GM12891 (cell line): ENCODE measurements at regions not wholly inside any gene's neighbourhood (a gene's known extent, or its start where the extent isn't known, plus 50 kb on each side); places are given as distances from the start of the nearest gene placed in this dataset.

Source experiments
- DNase-seq: peaks from one replicate; pipeline ENCODE4 v3.0.0; 2011; ENCODE audit warnings: low spot score; ENCODE audit not compliant: insufficient read length
- FAIRE-seq: peaks from 2 replicates; lab custom pipeline; 2011; peaks lifted over from hg19 to GRCh38; lab: Jason Lieb, UNC
- PAX5 ChIP-seq: IDR thresholded peaks from 2 replicates; pipeline ENCODE4 v1.6.1; 2011; ENCODE audit warnings: low read length, moderate library complexity, mild to moderate bottlenecking; ENCODE audit not compliant: insufficient read depth, severe bottlenecking
- POLR2A ChIP-seq: IDR thresholded peaks from 2 replicates; pipeline ENCODE4 v1.6.1; 2011; ENCODE audit warnings: low read depth, low read length, control low read depth
- POLR2AphosphoS5 ChIP-seq: IDR thresholded peaks from 2 replicates; pipeline ENCODE4 v1.6.1; 2011; ENCODE audit warnings: low read depth, low read length, control low read depth
- POU2F2 ChIP-seq: IDR thresholded peaks from 2 replicates; pipeline ENCODE4 v1.6.1; 2011; ENCODE audit warnings: low read depth, mild to moderate bottlenecking, control low read depth, low read length, moderate library complexity
- SPI1 ChIP-seq: IDR thresholded peaks from 2 replicates; pipeline ENCODE4 v1.6.1; 2011; ENCODE audit warnings: low read depth, low read length, control low read depth
- TAF1 ChIP-seq: IDR thresholded peaks from 2 replicates; pipeline ENCODE4 v1.6.1; 2011; ENCODE audit warnings: low read depth, low read length, control low read depth

DNA sequence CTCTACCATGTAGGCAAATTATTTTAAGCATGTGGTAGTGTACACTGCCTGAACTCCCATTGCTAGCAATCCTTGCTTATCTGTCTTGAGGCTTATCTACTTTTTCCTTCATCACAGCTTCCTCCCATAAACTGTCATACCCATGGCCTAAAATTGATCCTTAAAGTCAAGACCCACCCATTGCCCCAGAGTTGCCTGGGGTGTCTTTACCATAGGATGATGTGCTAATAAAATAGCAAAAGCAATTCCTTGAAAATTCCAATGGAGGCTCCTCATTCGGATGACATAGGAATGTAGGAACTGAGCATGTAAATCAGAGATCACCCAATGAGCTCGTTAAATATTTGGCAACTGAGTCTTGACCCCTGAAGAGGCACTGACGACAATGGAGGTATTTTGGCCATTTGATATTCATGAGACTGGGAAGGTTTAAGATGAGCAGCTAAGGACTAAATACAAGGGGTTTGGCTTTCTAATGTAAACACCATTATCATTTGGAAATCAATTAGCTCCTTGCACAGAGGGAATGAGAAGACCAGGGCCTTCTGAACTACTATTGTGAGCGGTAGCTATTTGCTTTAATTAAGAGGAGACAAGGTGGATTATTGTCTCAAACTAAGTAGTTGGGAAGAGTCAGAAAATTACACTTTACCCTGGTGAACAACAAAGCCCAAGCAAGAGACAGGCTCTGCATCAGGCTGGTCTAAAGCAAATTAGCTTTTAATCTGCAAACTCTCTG, 234.9 kb downstream of the GATA3 start:
- FAIRE-seq (no peak), DNase-seq (no peak)
- no peak for TF ChIP-seq SPI1
- TF ChIP-seq POU2F2: no peak
- no peak for TF ChIP-seq TAF1

DNA sequence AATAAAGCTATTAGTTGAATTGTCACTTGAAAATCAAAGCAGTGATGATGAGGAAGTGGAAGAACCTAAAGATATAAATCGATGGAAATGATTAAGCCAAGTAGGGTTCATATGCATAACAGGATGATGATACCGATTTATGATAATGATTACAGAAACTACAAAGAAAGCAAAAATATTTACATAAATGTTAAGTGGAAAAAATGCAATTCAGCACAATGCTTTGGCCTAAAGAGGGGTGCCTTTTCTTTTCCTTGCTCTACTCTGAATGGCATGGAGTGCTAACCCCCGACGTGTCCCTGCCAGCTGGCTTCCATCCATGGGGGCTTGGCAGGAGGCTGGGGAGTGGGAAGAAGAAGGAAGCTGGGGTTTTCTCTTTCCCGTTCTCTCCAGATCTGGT, 240.3 kb downstream of the GATA3 start:
- TF ChIP-seq PAX5: no peak
- no peak for TF ChIP-seq POLR2AphosphoS5
- TF ChIP-seq SPI1: no peak
- no peak for TF ChIP-seq POU2F2
- no peak for TF ChIP-seq TAF1
- TF ChIP-seq POLR2A: no peak
- DNase-seq: no peak
- FAIRE-seq: no peak

DNA sequence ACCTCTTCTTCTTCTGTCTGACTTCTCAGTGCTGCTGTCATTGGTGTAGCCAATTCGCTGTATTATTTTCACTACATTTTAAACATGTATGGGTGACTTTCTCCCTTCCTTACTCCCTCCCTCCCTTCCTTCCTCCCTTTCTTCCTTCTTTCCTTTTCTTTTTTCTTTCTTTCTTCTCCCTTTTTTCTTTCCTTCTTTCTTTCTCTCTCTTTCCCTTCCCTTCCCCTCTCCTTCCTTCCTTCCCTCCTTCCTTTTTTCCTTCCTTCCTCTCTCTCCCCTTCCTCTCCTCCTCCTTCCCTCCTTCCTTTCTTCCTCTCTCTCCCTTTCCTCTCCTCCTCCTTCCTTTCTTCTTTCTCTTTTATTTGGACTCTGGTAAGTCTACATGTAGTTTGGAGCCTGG, 240.8 kb downstream of the GATA3 start:
- no peak for FAIRE-seq
- no peak for DNase-seq
- no peak for TF ChIP-seq TAF1
- TF ChIP-seq POLR2AphosphoS5: no peak
- no peak for TF ChIP-seq PAX5
- TF ChIP-seq POLR2A: no peak

DNA sequence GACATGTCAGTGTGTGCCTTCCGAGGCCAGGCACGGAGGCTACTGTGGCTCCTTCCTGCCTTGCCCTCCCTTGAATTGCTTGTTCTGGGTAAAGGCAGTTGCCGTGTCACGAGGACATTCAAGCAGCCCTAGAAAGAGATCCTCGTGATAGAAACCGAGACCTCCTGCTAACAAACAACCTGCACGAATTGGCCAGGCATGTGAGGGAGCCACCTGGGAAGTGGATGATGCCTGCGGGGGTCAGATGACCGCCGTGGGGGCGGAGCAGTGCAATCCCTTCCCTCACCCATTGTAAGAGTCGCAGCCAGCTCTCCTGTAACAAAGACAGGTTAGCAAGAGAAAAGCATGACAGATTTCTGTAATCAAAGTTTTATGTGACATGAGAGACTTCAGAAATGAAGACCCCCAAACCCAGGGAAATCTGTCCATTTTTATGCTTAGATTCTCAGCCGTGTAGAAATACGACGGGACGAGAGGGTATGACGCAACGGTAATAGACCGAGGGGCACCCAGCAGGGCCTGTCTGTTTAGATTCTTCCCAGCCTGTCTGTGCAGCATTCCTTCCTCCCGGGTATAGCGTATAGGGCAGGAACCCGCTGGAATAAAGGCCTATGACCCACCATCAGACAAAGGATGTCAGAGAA, 241.7 kb downstream of the GATA3 start:
- FAIRE-seq (no peak), DNase-seq (no peak)
- TF ChIP-seq POLR2A (no peak), PAX5 (no peak)

DNA sequence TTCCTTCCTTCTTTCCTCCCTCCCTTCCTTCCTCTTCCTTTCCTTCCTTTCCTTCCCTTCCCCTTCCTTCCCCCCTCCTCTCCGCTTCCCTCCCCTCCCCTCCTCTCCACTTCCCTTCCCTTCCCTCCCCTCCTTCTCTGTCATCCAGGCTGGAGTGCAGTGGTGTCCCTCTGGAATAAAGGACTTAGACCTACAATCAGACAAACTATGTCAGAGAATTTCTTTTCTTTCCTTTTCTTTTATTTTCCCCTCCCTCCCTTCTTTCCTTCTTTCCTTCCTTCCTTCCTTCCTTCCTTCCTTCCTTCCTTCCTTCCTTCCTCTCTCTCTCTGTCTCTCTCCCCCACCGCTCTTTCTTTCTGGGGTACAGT, 242.2 kb downstream of the GATA3 start:
- no peak for DNase-seq
- FAIRE-seq: no peak
- TF ChIP-seq POLR2AphosphoS5 (no peak), TAF1 (no peak), PAX5 (no peak), SPI1 (no peak), POLR2A (no peak), POU2F2 (no peak)

DNA sequence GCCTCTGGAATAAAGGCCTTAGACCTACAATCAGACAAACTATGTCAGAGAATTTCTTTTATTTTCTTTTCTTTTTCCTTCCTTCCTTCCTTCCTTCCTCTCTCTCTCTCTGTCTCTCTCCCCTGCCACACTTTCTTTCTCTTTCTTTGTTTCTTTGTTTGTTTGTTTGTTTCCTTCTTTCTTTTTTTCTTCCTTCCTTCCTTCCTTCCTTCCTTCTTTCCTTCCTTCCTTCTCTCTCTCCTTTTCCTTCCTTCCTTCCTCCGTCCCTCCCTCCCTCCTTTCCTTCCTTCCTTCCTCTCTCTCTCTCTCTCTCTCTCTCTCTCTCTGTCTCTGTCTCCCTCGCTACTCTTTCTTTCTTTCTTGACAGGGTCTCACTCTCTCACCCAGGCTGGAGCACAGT, 242.6 kb downstream of the GATA3 start:
- FAIRE-seq (no peak), DNase-seq (no peak)
- TF ChIP-seq POLR2A: no peak
- no peak for TF ChIP-seq POU2F2
- no peak for TF ChIP-seq PAX5
- TF ChIP-seq SPI1: no peak
- TF ChIP-seq POLR2AphosphoS5: no peak
- no peak for TF ChIP-seq TAF1

DNA sequence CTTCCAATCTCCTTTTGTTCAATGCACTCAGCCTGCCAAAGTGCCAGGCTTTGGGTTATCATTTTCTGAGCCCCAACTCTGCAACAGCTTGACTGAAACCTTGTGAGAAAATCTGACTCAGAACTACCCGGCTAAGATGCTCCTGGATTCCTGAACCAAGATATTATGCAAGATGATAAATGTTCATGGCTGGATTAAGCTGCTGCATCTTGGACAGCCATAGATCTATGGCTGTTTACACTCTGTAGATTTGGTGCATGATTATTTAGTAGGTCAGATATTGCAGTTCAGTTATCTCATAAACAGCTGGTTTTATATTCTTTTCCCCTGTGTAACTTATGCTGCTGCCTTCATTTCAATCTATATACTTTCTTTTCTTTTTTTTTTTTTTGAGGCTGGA, 243.5 kb downstream of the GATA3 start:
- FAIRE-seq: no peak
- TF ChIP-seq POLR2A: no peak
- no peak for TF ChIP-seq SPI1
- no peak for TF ChIP-seq TAF1
- no peak for TF ChIP-seq PAX5
- no peak for TF ChIP-seq POLR2AphosphoS5
- TF ChIP-seq POU2F2: no peak

DNA sequence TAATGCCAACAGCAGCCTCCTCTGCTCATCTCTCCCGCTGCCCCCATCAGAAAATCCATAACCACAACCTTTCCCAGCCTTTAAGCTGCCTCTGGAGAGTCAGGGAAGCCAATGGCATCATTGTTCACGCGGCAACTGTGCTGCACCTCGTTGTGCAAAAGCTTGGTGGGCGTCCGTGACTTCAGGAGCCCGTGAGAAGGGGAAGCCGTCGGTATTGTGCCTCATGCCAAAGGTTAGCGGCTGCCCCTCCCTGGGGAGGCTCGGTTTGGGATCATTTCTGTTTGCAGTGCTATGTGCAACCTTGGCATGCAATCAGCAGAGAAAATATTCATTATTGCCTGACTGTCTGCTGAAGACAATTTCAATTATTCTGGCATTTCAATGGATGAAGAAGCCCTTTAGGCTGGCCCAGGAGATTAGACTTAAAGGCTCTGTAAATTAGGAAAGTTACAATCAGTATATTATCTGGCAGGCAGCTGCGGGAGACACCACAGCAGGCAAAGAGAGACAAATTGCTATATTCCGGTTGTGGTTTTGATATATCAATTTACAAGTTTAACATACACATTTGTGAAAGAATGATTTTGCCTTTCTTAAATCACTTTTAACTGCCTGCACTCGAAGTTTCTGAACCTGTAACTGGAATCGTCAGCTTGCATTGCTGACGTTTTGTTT, 244.5 kb downstream of the GATA3 start:
- DNase-seq (no peak), FAIRE-seq (no peak)
- TF ChIP-seq POU2F2 (no peak), PAX5 (no peak), SPI1 (no peak), POLR2AphosphoS5 (no peak)

More for the DNA sequence above, 243.5 kb downstream of the GATA3 start:
- DNase-seq: no peak

DNA sequence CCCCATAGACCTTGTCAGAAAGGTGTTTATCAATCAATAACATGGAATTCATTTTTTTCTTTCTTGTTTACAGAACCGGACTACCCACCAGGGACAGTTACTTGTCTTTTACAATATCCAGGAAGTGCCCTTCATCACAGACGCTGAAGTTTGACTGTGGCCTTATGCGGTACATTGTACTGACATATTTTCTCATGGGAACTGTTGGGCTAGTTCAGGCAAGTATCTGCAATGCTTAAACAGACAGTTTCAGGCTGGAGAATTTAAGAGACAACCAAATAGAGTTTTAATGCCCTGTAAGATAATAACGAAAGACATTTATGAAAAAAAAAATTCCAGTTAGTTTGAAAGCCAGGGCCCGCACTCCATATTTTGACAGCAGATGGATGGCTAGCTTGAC, 246.4 kb downstream of the GATA3 start:
- TF ChIP-seq POU2F2 (no peak), POLR2A (no peak), PAX5 (no peak), POLR2AphosphoS5 (no peak), SPI1 (no peak), TAF1 (no peak)
- DNase-seq (no peak), FAIRE-seq (no peak)

DNA sequence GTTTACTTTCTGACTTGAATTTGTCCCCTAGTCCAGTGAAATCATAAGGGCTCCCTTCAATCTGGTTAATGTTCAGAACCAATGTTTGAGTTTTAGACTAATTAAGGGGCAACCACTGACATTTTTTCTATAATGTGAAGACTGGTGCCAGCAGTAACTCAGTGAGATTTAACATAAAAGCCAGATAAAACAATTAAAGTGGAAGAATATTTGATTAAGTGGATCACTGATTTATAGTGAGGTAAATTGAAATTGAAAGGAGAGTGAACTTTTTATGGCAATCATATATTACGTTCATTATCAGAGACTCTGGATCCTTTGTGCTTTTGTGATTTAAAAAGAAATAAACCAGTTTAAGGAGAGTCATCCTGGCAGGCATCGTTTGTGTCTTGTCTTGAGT, 246.8 kb downstream of the GATA3 start:
- TF ChIP-seq POLR2A (no peak), POU2F2 (no peak), PAX5 (no peak), POLR2AphosphoS5 (no peak), SPI1 (no peak), TAF1 (no peak)
- FAIRE-seq: no peak

More for the DNA sequence above, 246.8 kb downstream of the GATA3 start:
- DNase-seq: no peak
